H1 (cell line): ENCODE measurements at regions not wholly inside any gene's neighbourhood (a gene's known extent, or its start where the extent isn't known, plus 50 kb on each side); places are given as distances from the start of the nearest gene placed in this dataset.
"Not testable (repeated sequence)": the region's sequence is repeated elsewhere in the genome, so short reads cannot be mapped to it uniquely, and the experiment has no call there.

Experiments used
- JUN ChIP-seq: IDR thresholded peaks from 2 replicates; pipeline ENCODE4 v1.6.1; 2011; ENCODE audit warnings: low read depth, mild to moderate bottlenecking, improper control_type of control experiment, low read length
- POLR2A ChIP-seq, 2 experiments: IDR thresholded peaks; 1 replicate in 1 of 2; 2 replicates in 1 of 2; pipeline ENCODE4 v1.6.1; 2011; ENCODE audit warnings: low read depth in 2 of 2, low read length in 2 of 2, mild to moderate bottlenecking in 2 of 2; ENCODE audit errors: control extremely low read depth in 1 of 2
- RAD21 ChIP-seq, 2 experiments: IDR thresholded peaks in 1 of 2; conservative IDR thresholded peaks in 1 of 2; 2 replicates each; pipeline ENCODE4 v1.6.1; 2011; ENCODE audit warnings: low read depth in 2 of 2, low read length in 2 of 2, improper control_type of control experiment in 1 of 2, inconsistent platforms in 1 of 2, mild to moderate bottlenecking in 1 of 2, moderate library complexity in 1 of 2
- TF ChIP-seq, protein P1 (sequence below), 3 experiments: IDR thresholded peaks; 1 replicate in 2 of 3; 2 replicates in 1 of 3; pipeline versions ENCODE4 v1.5.1 to v1.6.1; 2011; ENCODE audit warnings: low read length in 3 of 3, mild to moderate bottlenecking in 3 of 3, inconsistent platforms in 2 of 3, low read depth in 1 of 3, moderate library complexity in 1 of 3; ENCODE audit not compliant: insufficient read depth in 1 of 3; ENCODE audit errors: control extremely low read depth in 1 of 3

DNA sequence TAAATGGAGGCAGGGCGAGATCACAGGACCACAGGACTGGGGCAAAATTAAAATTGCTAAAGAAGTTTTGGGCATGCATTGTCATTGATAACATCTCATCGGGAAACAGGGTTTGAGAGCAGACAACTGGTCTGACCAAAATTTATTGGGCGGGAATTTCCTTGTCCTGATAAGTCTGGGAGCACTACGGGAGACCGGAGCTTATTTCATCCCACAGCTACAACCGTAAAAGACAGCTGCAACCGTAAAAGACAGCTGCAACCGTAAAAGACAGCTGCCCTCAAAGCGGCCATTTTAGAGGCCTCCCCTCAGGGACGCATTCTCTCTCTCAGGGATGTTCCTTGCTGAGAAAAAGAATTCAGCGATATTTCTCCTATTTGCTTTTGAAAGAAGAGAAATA, 170.4 kb upstream of the NPAP1 start:
- TF ChIP-seq, protein P1, sequence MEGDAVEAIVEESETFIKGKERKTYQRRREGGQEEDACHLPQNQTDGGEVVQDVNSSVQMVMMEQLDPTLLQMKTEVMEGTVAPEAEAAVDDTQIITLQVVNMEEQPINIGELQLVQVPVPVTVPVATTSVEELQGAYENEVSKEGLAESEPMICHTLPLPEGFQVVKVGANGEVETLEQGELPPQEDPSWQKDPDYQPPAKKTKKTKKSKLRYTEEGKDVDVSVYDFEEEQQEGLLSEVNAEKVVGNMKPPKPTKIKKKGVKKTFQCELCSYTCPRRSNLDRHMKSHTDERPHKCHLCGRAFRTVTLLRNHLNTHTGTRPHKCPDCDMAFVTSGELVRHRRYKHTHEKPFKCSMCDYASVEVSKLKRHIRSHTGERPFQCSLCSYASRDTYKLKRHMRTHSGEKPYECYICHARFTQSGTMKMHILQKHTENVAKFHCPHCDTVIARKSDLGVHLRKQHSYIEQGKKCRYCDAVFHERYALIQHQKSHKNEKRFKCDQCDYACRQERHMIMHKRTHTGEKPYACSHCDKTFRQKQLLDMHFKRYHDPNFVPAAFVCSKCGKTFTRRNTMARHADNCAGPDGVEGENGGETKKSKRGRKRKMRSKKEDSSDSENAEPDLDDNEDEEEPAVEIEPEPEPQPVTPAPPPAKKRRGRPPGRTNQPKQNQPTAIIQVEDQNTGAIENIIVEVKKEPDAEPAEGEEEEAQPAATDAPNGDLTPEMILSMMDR (IDR thresholded peaks at IDR 0.05; ENCODE audit: control extremely low read depth in 1 of 3, insufficient read depth in 1 of 3, low read depth in 1 of 3, low read length in 3 of 3), result not testable (repeated sequence)
- not testable (repeated sequence) for TF ChIP-seq JUN; POLR2A (IDR thresholded peaks at IDR 0.05; ENCODE audit: control extremely low read depth in 1 of 2, low read depth in 2 of 2, low read length in 2 of 2); RAD21 (IDR thresholded peaks at IDR 0.05 in 1 of 2, conservative IDR thresholded peaks at IDR 0.05 in 1 of 2; ENCODE audit: low read depth in 2 of 2, low read length in 2 of 2)
